ENCODE measurements at regions not wholly inside any gene's neighbourhood (a gene's known extent, or its start where the extent isn't known, plus 50 kb on each side); places are given as distances from the start of the nearest gene placed in this dataset.

DNA sequence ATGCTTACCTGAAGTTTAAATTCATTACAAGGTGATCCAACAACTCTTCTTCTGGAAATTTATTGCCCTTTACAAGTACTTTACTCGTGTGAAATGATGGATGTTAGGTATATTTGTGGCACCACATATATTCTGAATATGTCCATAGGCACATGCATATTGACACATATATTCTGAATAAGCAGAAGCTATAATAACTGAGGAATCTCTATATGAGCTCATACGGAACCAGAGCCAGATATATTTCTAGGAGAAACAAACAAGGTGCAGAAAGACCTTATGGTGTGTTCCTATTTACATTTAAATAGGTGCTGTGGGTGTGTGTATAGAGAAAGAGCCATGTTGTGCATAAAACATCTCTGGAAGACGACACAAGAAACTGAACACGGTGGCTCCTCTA, 456.1 kb upstream of the NPVF start:
- no peak for TF ChIP-seq SUZ12 (IDR thresholded peaks at IDR 0.05; ENCODE audit: extremely low read depth, insufficient read depth, insufficient read length)
- TF ChIP-seq ZNF274 (IDR thresholded peaks at IDR 0.05; ENCODE audit: low read depth, low read length), result no peak

Measured in NT2/D1 (cell line).